ENCODE measurements at regions not wholly inside any gene's neighbourhood (a gene's known extent, or its start where the extent isn't known, plus 50 kb on each side); places are given as distances from the start of the nearest gene placed in this dataset.

DNA sequence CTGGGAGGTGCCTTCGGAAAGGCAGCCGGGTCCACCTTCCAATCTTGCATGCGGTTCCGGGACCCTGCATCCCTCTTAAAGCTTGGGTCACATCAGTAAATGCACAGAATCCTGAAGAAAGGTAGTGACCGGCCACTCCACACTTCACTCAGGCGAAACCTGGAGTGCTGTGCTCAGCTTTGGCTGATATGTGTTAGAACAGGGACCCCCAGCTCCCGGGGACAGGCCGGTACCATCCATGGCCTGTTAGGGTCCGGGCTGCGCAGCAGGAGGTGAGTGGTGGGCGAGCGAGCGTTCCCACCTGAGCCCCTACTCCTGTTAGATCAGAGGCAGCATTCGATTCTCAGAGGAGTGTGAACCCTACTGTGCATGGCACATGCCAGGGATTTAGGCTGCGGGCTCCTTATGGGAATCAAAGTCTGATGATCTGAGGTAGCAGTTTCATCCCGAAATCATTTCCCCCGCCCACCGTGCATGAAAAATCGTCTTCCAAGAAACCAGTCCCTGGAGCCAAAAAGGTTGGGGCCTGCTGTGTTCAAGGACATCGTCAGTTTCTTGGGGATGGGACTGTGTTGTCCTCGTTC, 143.0 kb downstream of the ERMARD start:
- Histone ChIP-seq H3K4me3 (no peak overlapping the region), H3K4me2 (no peak overlapping the region), H3K27me3 (peaks cover 0 to 23% (median 5%) of the 10 kb centered on the region in 11 experiments; a peak in 7 of 22 replicates), H3K4me1 (peaks cover 0 to 18% (median 8%) of the 10 kb centered on the region in 10 experiments; a peak in 16 of 20 replicates), H3K9me3 (replicated peaks in 1 of 11) (peaks cover 3 to 26% (median 19%) of the 10 kb centered on the region in 11 experiments; a peak in 20 of 22 replicates), H3K27ac (no peak overlapping the region), H3K36me3 (no peaks in the 10 kb centered on the region), H3K9ac (no peak overlapping the region), H4K20me1 (no peaks in the 10 kb centered on the region)
- no peak for TF ChIP-seq Cebpa-rat (IDR thresholded peaks at IDR 0.05)

GRCh38 chr6:169893624-169894023, 142.2 kb downstream of the ERMARD start:
- Histone ChIP-seq H4K20me1 (no peaks in the 10 kb centered on the region), H3K4me3 (no peak overlapping the region), H3K36me3 (no peaks in the 10 kb centered on the region), H3K9ac (no peak overlapping the region), H3K9me3 (replicated peaks in 1 of 11) (peaks cover 3 to 26% (median 19%) of the 10 kb centered on the region in 11 experiments; a peak in 20 of 22 replicates), H3K4me1 (peaks cover 0 to 14% (median 6%) of the 10 kb centered on the region in 10 experiments; a peak in 8 of 20 replicates), H3K27me3 (peaks cover 0 to 23% (median 5%) of the 10 kb centered on the region in 11 experiments; a peak in 7 of 22 replicates), H3K27ac (no peak overlapping the region), H3K4me2 (peak overlapping the region in 3 of 11 experiments; percentile 6 to 41 (median 7); a peak in 4 of 22 replicates)
- TF ChIP-seq Cebpa-rat (IDR thresholded peaks at IDR 0.05) = no peak

- TF ChIP-seq Cebpa-rat (IDR thresholded peaks at IDR 0.05) = no peak
- H3K27ac ChIP-seq = no peak overlapping the region
- peaks cover 0 to 14% (median 6%) of the 10 kb centered on the region in 10 experiments; a peak in 8 of 20 replicates for H3K4me1 ChIP-seq
- H3K4me2 ChIP-seq = no peak overlapping the region
- H3K9ac ChIP-seq = no peak overlapping the region
- peaks cover 0 to 23% (median 5%) of the 10 kb centered on the region in 11 experiments; a peak in 7 of 22 replicates for H3K27me3 ChIP-seq
- no peaks in the 10 kb centered on the region for H4K20me1 ChIP-seq
- no peaks in the 10 kb centered on the region for H3K36me3 ChIP-seq
- H3K9me3 ChIP-seq (replicated peaks in 1 of 11) = peaks cover 3 to 26% (median 19%) of the 10 kb centered on the region in 11 experiments; a peak in 20 of 22 replicates
- H3K4me3 ChIP-seq = no peak overlapping the region
Observed at GRCh38 chr6:169891846-169892245, 140.4 kb downstream of the ERMARD start.

DNA sequence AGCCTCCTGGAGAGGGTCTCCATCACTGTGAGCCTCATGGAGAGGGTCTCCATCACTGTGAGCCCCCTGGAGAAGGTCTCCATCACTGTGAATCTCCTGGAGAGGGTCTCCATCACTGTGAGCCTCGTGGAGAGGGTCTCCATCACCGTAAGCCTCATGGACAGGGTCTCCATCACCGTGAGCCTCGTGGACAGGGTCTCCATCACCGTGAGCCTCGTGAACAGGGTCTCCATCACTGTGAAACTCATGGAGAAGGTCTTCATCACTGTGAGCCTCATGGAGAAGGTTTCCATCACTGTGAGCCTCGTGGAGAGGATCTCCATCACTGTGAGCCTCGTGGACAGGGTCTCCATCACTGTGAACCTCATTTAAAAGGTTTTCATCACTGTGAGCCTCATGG, 140.0 kb downstream of the ERMARD start:
- peaks cover 0 to 23% (median 5%) of the 10 kb centered on the region in 11 experiments; a peak in 7 of 22 replicates for H3K27me3 ChIP-seq
- TF ChIP-seq Cebpa-rat (IDR thresholded peaks at IDR 0.05) = no peak

GRCh38 chr6:169890901-169891300, 139.5 kb downstream of the ERMARD start:
- Histone ChIP-seq H3K4me3 (no peak overlapping the region), H4K20me1 (no peaks in the 10 kb centered on the region), H3K4me2 (no peak overlapping the region), H3K27me3 (peaks cover 0 to 23% (median 5%) of the 10 kb centered on the region in 11 experiments; a peak in 7 of 22 replicates), H3K36me3 (no peaks in the 10 kb centered on the region), H3K27ac (no peak overlapping the region), H3K9me3 (replicated peaks in 1 of 11) (peaks cover 3 to 26% (median 19%) of the 10 kb centered on the region in 11 experiments; a peak in 20 of 22 replicates), H3K9ac (no peak overlapping the region), H3K4me1 (peaks cover 0 to 14% (median 6%) of the 10 kb centered on the region in 10 experiments; a peak in 8 of 20 replicates)
- no peak for TF ChIP-seq Cebpa-rat (IDR thresholded peaks at IDR 0.05)

More for the DNA sequence above, 140.0 kb downstream of the ERMARD start:
- Histone ChIP-seq H3K4me3 (no peak overlapping the region), H3K9ac (no peak overlapping the region), H3K36me3 (no peaks in the 10 kb centered on the region), H4K20me1 (no peaks in the 10 kb centered on the region), H3K4me1 (peaks cover 0 to 14% (median 6%) of the 10 kb centered on the region in 10 experiments; a peak in 8 of 20 replicates), H3K4me2 (no peak overlapping the region), H3K27ac (no peak overlapping the region), H3K9me3 (replicated peaks in 1 of 11) (peaks cover 3 to 26% (median 19%) of the 10 kb centered on the region in 11 experiments; a peak in 20 of 22 replicates)

- Histone ChIP-seq H4K20me1 (no peaks in the 10 kb centered on the region), H3K36me3 (no peaks in the 10 kb centered on the region), H3K27ac (no peak overlapping the region), H3K9me3 (replicated peaks in 1 of 11) (peaks cover 3 to 31% (median 20%) of the 10 kb centered on the region in 11 experiments; a peak in 20 of 22 replicates), H3K27me3 (peaks cover 0 to 23% (median 5%) of the 10 kb centered on the region in 11 experiments; a peak in 7 of 22 replicates), H3K4me2 (no peak overlapping the region), H3K4me1 (peaks cover 0 to 9% (median 0%) of the 10 kb centered on the region in 10 experiments; a peak in 5 of 20 replicates), H3K9ac (no peak overlapping the region), H3K4me3 (no peak overlapping the region)
- no peak for TF ChIP-seq Cebpa-rat (IDR thresholded peaks at IDR 0.05)
Observed at GRCh38 chr6:169890049-169890448, 138.6 kb downstream of the ERMARD start.

- H3K9ac ChIP-seq = no peak overlapping the region
- no peak overlapping the region for H3K4me3 ChIP-seq
- H4K20me1 ChIP-seq = no peaks in the 10 kb centered on the region
- no peak overlapping the region for H3K27ac ChIP-seq
- no peak overlapping the region for H3K4me2 ChIP-seq
- H3K4me1 ChIP-seq = no peaks in the 10 kb centered on the region
- H3K9me3 ChIP-seq (replicated peaks in 1 of 11) = peaks cover 3 to 30% (median 20%) of the 10 kb centered on the region in 11 experiments; a peak in 20 of 22 replicates
- peaks cover 0 to 15% (median 5%) of the 10 kb centered on the region in 11 experiments; a peak in 7 of 22 replicates for H3K27me3 ChIP-seq
- TF ChIP-seq Cebpa-rat (IDR thresholded peaks at IDR 0.05) = no peak
- H3K36me3 ChIP-seq = no peaks in the 10 kb centered on the region
Observed at GRCh38 chr6:169887529-169888140, 136.2 kb downstream of the ERMARD start.

- no peaks in the 10 kb centered on the region for H3K36me3 ChIP-seq
- no peak overlapping the region for H3K9ac ChIP-seq
- no peak overlapping the region for H3K4me2 ChIP-seq
- peaks cover 0 to 20% (median 11%) of the 10 kb centered on the region in 11 experiments; a peak in 19 of 22 replicates for H3K9me3 ChIP-seq (replicated peaks in 1 of 11)
- H3K27me3 ChIP-seq = peaks cover 0 to 9% (median 3%) of the 10 kb centered on the region in 11 experiments; a peak in 7 of 22 replicates
- H3K4me1 ChIP-seq = no peaks in the 10 kb centered on the region
- TF ChIP-seq Cebpa-rat (IDR thresholded peaks at IDR 0.05) = no peak
- no peak overlapping the region for H3K27ac ChIP-seq
- no peak overlapping the region for H3K4me3 ChIP-seq
- H4K20me1 ChIP-seq = no peaks in the 10 kb centered on the region
Observed at GRCh38 chr6:169886631-169887227, 135.3 kb downstream of the ERMARD start.

DNA sequence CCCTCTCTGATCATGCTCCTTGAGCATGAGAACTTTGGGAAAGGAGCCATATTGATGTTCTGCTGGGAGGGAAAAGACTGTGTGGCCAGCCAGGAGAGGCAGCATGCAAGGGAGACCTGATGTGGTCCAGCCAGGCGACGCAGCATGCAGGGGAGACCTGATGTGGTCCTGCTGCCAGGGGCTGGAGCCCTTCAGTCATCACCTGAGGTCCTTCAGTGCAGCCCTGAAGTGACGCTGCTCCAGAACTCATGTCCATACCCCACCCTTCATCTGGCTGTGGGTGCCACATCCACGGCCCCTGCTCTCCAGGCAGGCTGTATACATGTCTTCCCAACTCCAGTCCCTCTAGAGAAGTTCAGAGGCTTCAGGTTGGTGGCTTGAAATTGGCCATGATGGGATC, 134.4 kb downstream of the ERMARD start:
- no peaks in the 10 kb centered on the region for H3K4me1 ChIP-seq
- H3K4me2 ChIP-seq = no peak overlapping the region
- peaks cover 0 to 5% (median 0%) of the 10 kb centered on the region in 11 experiments; a peak in 3 of 22 replicates for H3K27me3 ChIP-seq
- no peak overlapping the region for H3K9ac ChIP-seq
- H4K20me1 ChIP-seq = no peaks in the 10 kb centered on the region
- no peaks in the 10 kb centered on the region for H3K36me3 ChIP-seq
- H3K9me3 ChIP-seq (replicated peaks in 1 of 11) = peaks cover 0 to 12% (median 2%) of the 10 kb centered on the region in 11 experiments; a peak in 8 of 22 replicates
- no peak overlapping the region for H3K4me3 ChIP-seq
- H3K27ac ChIP-seq = no peak overlapping the region
- no peak for TF ChIP-seq Cebpa-rat (IDR thresholded peaks at IDR 0.05)
